Activated T-helper 1 cell treated with anti-CD3 and anti-CD28 coated beads, Interleukin-12 subunit alpha, Interleukin-12 subunit beta, Interleukin-2, Interleukin-4 antibody, amounts not matched to agents 30 ng/mL and 10 ng/mL and 1 ng/mL, durations not matched to agents 14 hours and 24 hours and 36 hours (primary cell): ENCODE measurements at regions not wholly inside any gene's neighbourhood (a gene's known extent, or its start where the extent isn't known, plus 50 kb on each side); places are given as distances from the start of the nearest gene placed in this dataset.

ENCODE experiments used
- DNase-seq: peaks from one replicate; pipeline ENCODE4 v3.0.0; 2021; ENCODE audit warnings: low spot score
- H3K27ac Mint-ChIP-seq: one replicate; pipeline ENCODE4 v1.8.0; 2021; ENCODE audit warnings: mild to moderate bottlenecking, mixed read lengths
- H3K27me3 Mint-ChIP-seq: one replicate; pipeline ENCODE4 v1.8.0; 2022; ENCODE audit warnings: mild to moderate bottlenecking, moderate library complexity, mixed read lengths; ENCODE audit not compliant: insufficient read depth
- H3K36me3 Mint-ChIP-seq: one replicate; pipeline ENCODE4 v1.8.0; 2021; ENCODE audit warnings: low read depth, mixed read lengths
- H3K4me1 Mint-ChIP-seq: one replicate; pipeline ENCODE4 v1.8.0; 2021; ENCODE audit warnings: low read depth, mixed read lengths
- H3K4me3 Mint-ChIP-seq: one replicate; pipeline ENCODE4 v1.8.0; 2021; ENCODE audit warnings: mild to moderate bottlenecking, moderate library complexity, mixed read lengths
- H3K9me3 Mint-ChIP-seq: one replicate; pipeline ENCODE4 v1.8.0; 2021; ENCODE audit warnings: mixed read lengths
- intact Hi-C: fragments of 100-400 bp; cut with micrococcal nuclease; formaldehyde crosslinking; loops from one replicate; pipeline ENCODE4 v1.15.1; 2024

- H3K9me3 Mint-ChIP-seq, result peaks cover 3% of the 10 kb centered on the region
- no peak overlapping the region for H3K27ac Mint-ChIP-seq
- H3K4me3 Mint-ChIP-seq, result no peak overlapping the region
- no peaks in the 10 kb centered on the region for H3K27me3 Mint-ChIP-seq
- intact Hi-C loops, result no loop called here
- no peaks in the 10 kb centered on the region for H3K36me3 Mint-ChIP-seq
- no peaks in the 10 kb centered on the region for H3K4me1 Mint-ChIP-seq
- DNase-seq, result no peak
Observed at GRCh38 chr10:107576746-107577145, 412.2 kb upstream of the SORCS1 start.

GRCh38 chr10:107565014-107565413 lies 400.5 kb upstream of the SORCS1 start:
- H3K4me1 Mint-ChIP-seq, result no peaks in the 10 kb centered on the region
- no peaks in the 10 kb centered on the region for H3K27me3 Mint-ChIP-seq
- no peaks in the 10 kb centered on the region for H3K36me3 Mint-ChIP-seq
- peaks cover 29% of the 10 kb centered on the region for H3K9me3 Mint-ChIP-seq
- H3K27ac Mint-ChIP-seq, result no peak overlapping the region
- no peak for DNase-seq
- H3K4me3 Mint-ChIP-seq, result no peak overlapping the region
- intact Hi-C loops, result no loop called here

- no peaks in the 10 kb centered on the region for H3K4me1 Mint-ChIP-seq
- H3K27me3 Mint-ChIP-seq, result no peaks in the 10 kb centered on the region
- H3K4me3 Mint-ChIP-seq, result no peak overlapping the region
- H3K36me3 Mint-ChIP-seq, result no peaks in the 10 kb centered on the region
- no peak for DNase-seq
- peaks cover 5% of the 10 kb centered on the region for H3K9me3 Mint-ChIP-seq
- intact Hi-C loops, result no loop called here
- no peak overlapping the region for H3K27ac Mint-ChIP-seq
Observed at GRCh38 chr10:107561136-107561650, 396.7 kb upstream of the SORCS1 start.

- Mint-ChIP-seq H3K36me3 (no peaks in the 10 kb centered on the region), H3K4me3 (no peak overlapping the region), H3K27ac (no peak overlapping the region), H3K27me3 (no peaks in the 10 kb centered on the region), H3K4me1 (no peaks in the 10 kb centered on the region), H3K9me3 (no peaks in the 10 kb centered on the region)
- no peak for DNase-seq
- intact Hi-C loops, result no loop called here
Observed at GRCh38 chr10:107557916-107558315, 393.4 kb upstream of the SORCS1 start.

GRCh38 chr10:107554333-107554732 lies 389.8 kb upstream of the SORCS1 start:
- H3K4me1 Mint-ChIP-seq, result no peaks in the 10 kb centered on the region
- H3K27ac Mint-ChIP-seq, result no peak overlapping the region
- intact Hi-C loops, result no loop called here
- no peaks in the 10 kb centered on the region for H3K27me3 Mint-ChIP-seq
- no peak for DNase-seq
- no peaks in the 10 kb centered on the region for H3K36me3 Mint-ChIP-seq
- peaks cover 10% of the 10 kb centered on the region for H3K9me3 Mint-ChIP-seq
- H3K4me3 Mint-ChIP-seq, result no peak overlapping the region

GRCh38 chr10:107553470-107553869 lies 389.0 kb upstream of the SORCS1 start:
- Mint-ChIP-seq H3K27ac (no peak overlapping the region), H3K36me3 (no peaks in the 10 kb centered on the region), H3K9me3 (peaks cover 15% of the 10 kb centered on the region), H3K4me1 (no peaks in the 10 kb centered on the region), H3K4me3 (no peak overlapping the region), H3K27me3 (no peaks in the 10 kb centered on the region)
- DNase-seq, result no peak
- intact Hi-C loops, result no loop called here

GRCh38 chr10:107552963-107553362 lies 388.5 kb upstream of the SORCS1 start:
- H3K9me3 Mint-ChIP-seq, result peaks cover 20% of the 10 kb centered on the region
- no peaks in the 10 kb centered on the region for H3K36me3 Mint-ChIP-seq
- no peaks in the 10 kb centered on the region for H3K4me1 Mint-ChIP-seq
- no peak for DNase-seq
- H3K27ac Mint-ChIP-seq, result no peak overlapping the region
- H3K4me3 Mint-ChIP-seq, result no peak overlapping the region
- H3K27me3 Mint-ChIP-seq, result no peaks in the 10 kb centered on the region
- intact Hi-C loops, result no loop called here

- DNase-seq, result no peak
- H3K9me3 Mint-ChIP-seq, result peaks cover 20% of the 10 kb centered on the region
- H3K36me3 Mint-ChIP-seq, result no peaks in the 10 kb centered on the region
- no peak overlapping the region for H3K27ac Mint-ChIP-seq
- H3K27me3 Mint-ChIP-seq, result no peaks in the 10 kb centered on the region
- intact Hi-C loops, result no loop called here
- H3K4me1 Mint-ChIP-seq, result no peaks in the 10 kb centered on the region
- H3K4me3 Mint-ChIP-seq, result no peak overlapping the region
Observed at GRCh38 chr10:107548301-107548700, 383.8 kb upstream of the SORCS1 start.

- no peak for DNase-seq
- H3K27ac Mint-ChIP-seq, result no peak overlapping the region
- no peaks in the 10 kb centered on the region for H3K36me3 Mint-ChIP-seq
- peaks cover 20% of the 10 kb centered on the region for H3K9me3 Mint-ChIP-seq
- H3K27me3 Mint-ChIP-seq, result no peaks in the 10 kb centered on the region
- no peaks in the 10 kb centered on the region for H3K4me1 Mint-ChIP-seq
- intact Hi-C loops, result no loop called here
- H3K4me3 Mint-ChIP-seq, result no peak overlapping the region
Observed at GRCh38 chr10:107546986-107547385, 382.5 kb upstream of the SORCS1 start.

- peaks cover 20% of the 10 kb centered on the region for H3K9me3 Mint-ChIP-seq
- no peak overlapping the region for H3K27ac Mint-ChIP-seq
- H3K27me3 Mint-ChIP-seq, result no peaks in the 10 kb centered on the region
- no peak overlapping the region for H3K4me3 Mint-ChIP-seq
- H3K36me3 Mint-ChIP-seq, result no peaks in the 10 kb centered on the region
- H3K4me1 Mint-ChIP-seq, result no peaks in the 10 kb centered on the region
- no peak for DNase-seq
- intact Hi-C loops, result no loop called here
Observed at GRCh38 chr10:107546284-107546683, 381.8 kb upstream of the SORCS1 start.

GRCh38 chr10:107545717-107546116 lies 381.2 kb upstream of the SORCS1 start:
- H3K27me3 Mint-ChIP-seq, result no peaks in the 10 kb centered on the region
- H3K27ac Mint-ChIP-seq, result no peak overlapping the region
- H3K36me3 Mint-ChIP-seq, result no peaks in the 10 kb centered on the region
- no peak overlapping the region for H3K4me3 Mint-ChIP-seq
- peaks cover 18% of the 10 kb centered on the region for H3K9me3 Mint-ChIP-seq
- H3K4me1 Mint-ChIP-seq, result no peaks in the 10 kb centered on the region
- intact Hi-C loops, result no loop called here
- no peak for DNase-seq

GRCh38 chr10:107544706-107545520 lies 380.4 kb upstream of the SORCS1 start:
- Mint-ChIP-seq H3K4me1 (no peaks in the 10 kb centered on the region), H3K36me3 (no peaks in the 10 kb centered on the region), H3K27ac (no peak overlapping the region), H3K4me3 (no peak overlapping the region), H3K9me3 (peaks cover 13% of the 10 kb centered on the region), H3K27me3 (no peaks in the 10 kb centered on the region)
- intact Hi-C loops, result no loop called here
- DNase-seq, result no peak

- intact Hi-C loops, result no loop called here
- no peak for DNase-seq
- no peak overlapping the region for H3K4me3 Mint-ChIP-seq
- H3K36me3 Mint-ChIP-seq, result no peaks in the 10 kb centered on the region
- no peaks in the 10 kb centered on the region for H3K4me1 Mint-ChIP-seq
- no peaks in the 10 kb centered on the region for H3K27me3 Mint-ChIP-seq
- peaks cover under 1% of the 10 kb centered on the region for H3K9me3 Mint-ChIP-seq
- no peak overlapping the region for H3K27ac Mint-ChIP-seq
Observed at GRCh38 chr10:107542607-107543006, 378.1 kb upstream of the SORCS1 start.

- Mint-ChIP-seq H3K36me3 (no peaks in the 10 kb centered on the region), H3K27ac (no peak overlapping the region), H3K4me3 (no peak overlapping the region), H3K27me3 (no peaks in the 10 kb centered on the region), H3K4me1 (no peaks in the 10 kb centered on the region), H3K9me3 (peaks cover 4% of the 10 kb centered on the region)
- intact Hi-C loops, result no loop called here
- no peak for DNase-seq
Observed at GRCh38 chr10:107542016-107542415, 377.5 kb upstream of the SORCS1 start.
